Ishikawa (cell line): ENCODE measurements at regions not wholly inside any gene's neighbourhood (a gene's known extent, or its start where the extent isn't known, plus 50 kb on each side); places are given as distances from the start of the nearest gene placed in this dataset.

Experiments used
- CEBPB ChIP-seq: IDR thresholded peaks from 2 replicates; pipeline ENCODE4 v1.6.1; 2012
- CREB1 ChIP-seq: IDR thresholded peaks from 2 replicates; pipeline ENCODE4 v1.6.1; 2012; ENCODE audit warnings: low read depth
- EGR1 ChIP-seq: IDR thresholded peaks from 2 replicates; pipeline ENCODE4 v1.6.1; 2012
- EP300 ChIP-seq: IDR thresholded peaks from 2 replicates; pipeline ENCODE4 v1.6.1; 2012; ENCODE audit warnings: borderline replicate concordance
- FOXM1 ChIP-seq: IDR thresholded peaks from 2 replicates; pipeline ENCODE4 v1.6.1; 2012; ENCODE audit warnings: low read depth, borderline replicate concordance
- NFIC ChIP-seq: IDR thresholded peaks from 2 replicates; pipeline ENCODE4 v1.6.1; 2012
- RAD21 ChIP-seq: IDR thresholded peaks from 2 replicates; pipeline ENCODE4 v1.6.1; 2012; ENCODE audit warnings: low read depth
- TAF1 ChIP-seq: IDR thresholded peaks from 2 replicates; pipeline ENCODE4 v1.6.1; 2012; ENCODE audit warnings: low read depth, mild to moderate bottlenecking
- TCF12 ChIP-seq: IDR thresholded peaks from 2 replicates; pipeline ENCODE4 v1.6.1; 2012; ENCODE audit warnings: low read depth
- TEAD4 ChIP-seq: IDR thresholded peaks from 2 replicates; pipeline ENCODE4 v1.6.1; 2012
- YY1 ChIP-seq: IDR thresholded peaks from 2 replicates; pipeline ENCODE4 v1.6.1; 2012; ENCODE audit warnings: low read depth
- ZBTB7A ChIP-seq: IDR thresholded peaks from 2 replicates; pipeline ENCODE4 v1.6.1; 2012; ENCODE audit warnings: low read depth
- TF ChIP-seq, protein P1 (sequence below): IDR thresholded peaks from 2 replicates; pipeline ENCODE4 v1.6.1; 2012
- TF ChIP-seq, protein P2 (sequence below): IDR thresholded peaks from 2 replicates; pipeline ENCODE4 v1.6.1; 2012; ENCODE audit warnings: low read depth, mild to moderate bottlenecking
- TF ChIP-seq, protein P3 (sequence below): IDR thresholded peaks from 2 replicates; pipeline ENCODE4 v1.6.1; 2012

DNA sequence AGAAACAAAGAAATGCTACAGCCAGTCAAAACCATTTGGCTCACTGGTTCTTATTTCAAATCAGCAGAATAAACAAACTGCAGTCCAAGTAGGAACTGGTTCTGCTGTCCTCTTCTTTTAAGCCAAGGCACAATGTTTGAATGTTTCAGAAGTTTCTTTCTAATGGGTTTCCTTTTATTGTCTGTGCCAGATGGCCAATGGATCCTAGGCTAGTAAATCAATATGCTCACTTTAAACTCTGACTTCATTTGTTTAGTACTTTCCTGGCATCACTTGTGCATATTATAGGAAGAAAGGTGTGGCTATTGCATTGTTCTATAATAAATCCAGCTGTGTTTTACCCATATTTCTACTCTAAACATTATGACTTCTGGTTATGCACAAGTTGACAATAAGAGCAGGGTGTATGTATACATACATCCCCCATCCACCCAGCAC is 99.7 kb upstream of the PLCB4 start:
- no peak for TF ChIP-seq EGR1
- TF ChIP-seq, protein P1, sequence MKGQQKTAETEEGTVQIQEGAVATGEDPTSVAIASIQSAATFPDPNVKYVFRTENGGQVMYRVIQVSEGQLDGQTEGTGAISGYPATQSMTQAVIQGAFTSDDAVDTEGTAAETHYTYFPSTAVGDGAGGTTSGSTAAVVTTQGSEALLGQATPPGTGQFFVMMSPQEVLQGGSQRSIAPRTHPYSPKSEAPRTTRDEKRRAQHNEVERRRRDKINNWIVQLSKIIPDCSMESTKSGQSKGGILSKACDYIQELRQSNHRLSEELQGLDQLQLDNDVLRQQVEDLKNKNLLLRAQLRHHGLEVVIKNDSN, result no peak
- no peak for TF ChIP-seq NFIC
- TF ChIP-seq RAD21, result no peak
- no peak for TF ChIP-seq ZBTB7A
- TF ChIP-seq, protein P2, sequence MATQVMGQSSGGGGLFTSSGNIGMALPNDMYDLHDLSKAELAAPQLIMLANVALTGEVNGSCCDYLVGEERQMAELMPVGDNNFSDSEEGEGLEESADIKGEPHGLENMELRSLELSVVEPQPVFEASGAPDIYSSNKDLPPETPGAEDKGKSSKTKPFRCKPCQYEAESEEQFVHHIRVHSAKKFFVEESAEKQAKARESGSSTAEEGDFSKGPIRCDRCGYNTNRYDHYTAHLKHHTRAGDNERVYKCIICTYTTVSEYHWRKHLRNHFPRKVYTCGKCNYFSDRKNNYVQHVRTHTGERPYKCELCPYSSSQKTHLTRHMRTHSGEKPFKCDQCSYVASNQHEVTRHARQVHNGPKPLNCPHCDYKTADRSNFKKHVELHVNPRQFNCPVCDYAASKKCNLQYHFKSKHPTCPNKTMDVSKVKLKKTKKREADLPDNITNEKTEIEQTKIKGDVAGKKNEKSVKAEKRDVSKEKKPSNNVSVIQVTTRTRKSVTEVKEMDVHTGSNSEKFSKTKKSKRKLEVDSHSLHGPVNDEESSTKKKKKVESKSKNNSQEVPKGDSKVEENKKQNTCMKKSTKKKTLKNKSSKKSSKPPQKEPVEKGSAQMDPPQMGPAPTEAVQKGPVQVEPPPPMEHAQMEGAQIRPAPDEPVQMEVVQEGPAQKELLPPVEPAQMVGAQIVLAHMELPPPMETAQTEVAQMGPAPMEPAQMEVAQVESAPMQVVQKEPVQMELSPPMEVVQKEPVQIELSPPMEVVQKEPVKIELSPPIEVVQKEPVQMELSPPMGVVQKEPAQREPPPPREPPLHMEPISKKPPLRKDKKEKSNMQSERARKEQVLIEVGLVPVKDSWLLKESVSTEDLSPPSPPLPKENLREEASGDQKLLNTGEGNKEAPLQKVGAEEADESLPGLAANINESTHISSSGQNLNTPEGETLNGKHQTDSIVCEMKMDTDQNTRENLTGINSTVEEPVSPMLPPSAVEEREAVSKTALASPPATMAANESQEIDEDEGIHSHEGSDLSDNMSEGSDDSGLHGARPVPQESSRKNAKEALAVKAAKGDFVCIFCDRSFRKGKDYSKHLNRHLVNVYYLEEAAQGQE, result no peak
- no peak for TF ChIP-seq TEAD4
- TF ChIP-seq, protein P3, sequence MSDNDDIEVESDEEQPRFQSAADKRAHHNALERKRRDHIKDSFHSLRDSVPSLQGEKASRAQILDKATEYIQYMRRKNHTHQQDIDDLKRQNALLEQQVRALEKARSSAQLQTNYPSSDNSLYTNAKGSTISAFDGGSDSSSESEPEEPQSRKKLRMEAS, result no peak
- TF ChIP-seq EP300, result no peak
- TF ChIP-seq YY1, result no peak
- TF ChIP-seq CEBPB, result no peak
- TF ChIP-seq TAF1, result no peak
- TF ChIP-seq FOXM1, result no peak
- TF ChIP-seq TCF12, result no peak
- TF ChIP-seq CREB1, result no peak

DNA sequence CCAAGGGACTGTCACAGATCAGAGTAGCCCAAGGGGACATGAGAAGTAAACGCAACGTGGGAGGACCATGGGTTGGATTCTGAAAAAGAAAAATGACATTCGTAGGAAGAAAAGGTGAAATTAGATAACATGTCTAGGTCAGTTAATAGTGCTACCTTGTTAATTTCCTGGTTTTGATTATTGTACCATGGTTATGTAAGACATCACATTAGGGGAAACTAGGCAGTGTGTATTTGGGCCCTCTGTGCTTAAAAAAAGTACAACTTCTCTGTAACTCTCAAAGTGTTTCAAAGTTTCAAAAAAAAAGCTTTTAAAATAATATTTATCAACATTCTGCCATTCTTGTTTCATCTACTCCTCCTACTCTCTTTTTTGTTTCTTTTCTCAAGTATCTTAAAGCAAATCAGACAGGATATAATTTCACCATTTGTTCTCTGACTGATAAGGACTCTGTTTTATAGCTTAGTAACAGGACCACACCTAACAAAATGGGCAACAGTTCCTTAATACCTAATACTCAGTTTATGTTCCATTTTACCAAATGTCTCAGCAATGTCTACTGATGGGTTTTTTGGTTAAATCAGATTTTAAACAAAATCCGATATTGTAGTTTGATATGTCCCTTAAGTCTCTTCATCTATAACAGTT is 97.1 kb upstream of the PLCB4 start:
- no peak for TF ChIP-seq ZBTB7A
- TF ChIP-seq, protein P1, result no peak
- no peak for TF ChIP-seq YY1
- TF ChIP-seq RAD21, result no peak
- TF ChIP-seq, protein P3, result no peak
- TF ChIP-seq TAF1, result no peak
- no peak for TF ChIP-seq NFIC
- no peak for TF ChIP-seq CREB1
- TF ChIP-seq EGR1, result no peak
- TF ChIP-seq, protein P2, result no peak
- TF ChIP-seq EP300, result no peak
- TF ChIP-seq FOXM1, result no peak
- TF ChIP-seq TEAD4, result no peak
- TF ChIP-seq TCF12, result no peak
- TF ChIP-seq CEBPB, result no peak

DNA sequence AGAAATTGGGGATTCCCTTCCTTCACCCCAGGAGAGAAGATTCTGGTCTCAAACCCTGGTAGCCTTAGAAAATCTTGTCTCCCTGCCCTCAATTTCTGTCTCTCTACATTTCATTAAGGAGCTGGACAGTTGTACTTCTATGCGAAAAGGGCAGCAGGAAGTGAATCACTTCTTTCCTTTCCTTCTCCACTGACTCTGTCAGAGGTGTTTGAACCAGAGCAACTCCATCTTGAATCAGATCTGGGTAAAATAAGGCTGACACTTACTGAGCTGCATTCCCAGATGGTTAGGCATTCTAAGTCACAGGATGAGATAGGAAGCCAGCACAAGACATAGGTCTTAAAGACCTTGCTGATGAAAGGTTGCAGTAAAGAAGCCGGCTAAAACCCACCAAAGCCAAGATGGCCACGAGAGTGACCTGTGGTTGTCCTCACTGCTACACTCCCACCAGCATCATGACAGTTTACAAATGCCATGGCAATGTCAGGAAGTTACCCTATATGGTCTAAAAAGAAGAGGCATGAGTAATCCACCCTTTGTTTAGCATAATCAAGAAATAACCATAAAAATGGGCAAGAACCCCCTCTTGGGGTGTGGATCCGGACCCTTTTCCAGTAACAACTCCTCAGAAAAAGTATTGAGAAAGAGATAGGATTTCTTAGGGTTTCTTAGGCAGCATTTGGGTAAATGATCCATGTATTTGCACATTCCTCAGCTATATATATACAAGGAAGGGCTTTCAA is 95.8 kb upstream of the PLCB4 start:
- TF ChIP-seq FOXM1 (no peak), TAF1 (no peak), CREB1 (no peak), ZBTB7A (no peak), EGR1 (no peak), TEAD4 (no peak), YY1 (no peak), TCF12 (no peak), RAD21 (no peak), EP300 (no peak), CEBPB (no peak), NFIC (no peak)
- TF ChIP-seq, protein P1, result no peak
- TF ChIP-seq, protein P3, result no peak
- TF ChIP-seq, protein P2, result no peak
